GM12878 (cell line): ENCODE measurements at regions not wholly inside any gene's neighbourhood (a gene's known extent, or its start where the extent isn't known, plus 50 kb on each side); places are given as distances from the start of the nearest gene placed in this dataset.

Experiments
- ATAC-seq: fragments of 200-7000 bp; cut with Tn5 transposase; 3 replicates; pipeline ENCODE4 v1.9.1; 2020; ENCODE audit warnings: mild to moderate bottlenecking, moderate library complexity
- BruUV-seq: library from RNA; stranded (reverse); fragments of 400-500 nt; replicated peaks from 2 replicates; lab custom pipeline; 2021; lab: Mats Ljungman, UMichigan
- CTCF ChIA-PET: fragments of 300-600 bp; sonication (Branson Sonifier 250); formaldehyde crosslinking; extraction: SDS; loops from one replicate; lab custom pipeline; 2021; ENCODE audit warnings: inconsistent platforms; lab: Yijun Ruan, JAX
- POLR2A ChIA-PET: fragments of 350-600 bp; formaldehyde crosslinking; extraction: SDS; loops from one replicate; lab custom pipeline; 2021; ENCODE audit warnings: inconsistent platforms; lab: Charles Lee
- RAD21 ChIA-PET: fragments of 300-600 bp; sonication (Branson Sonifier 250); formaldehyde crosslinking; loops from one replicate; lab custom pipeline; 2023; ENCODE audit warnings: antibody characterized with exemption; ENCODE audit not compliant: unreplicated experiment; lab: Charles Lee
- SMC1A ChIA-PET: fragments of 300-600 bp; sonication (Branson Sonifier 250); formaldehyde crosslinking; loops from one replicate; lab custom pipeline; 2023; ENCODE audit not compliant: unreplicated experiment, uncharacterized antibody; lab: Charles Lee
- DNase-seq: peaks from one replicate; pipeline ENCODE4 v3.0.0-alpha.2; 2011; ENCODE audit warnings: low read depth, low spot score
- FAIRE-seq: peaks from 3 replicates; lab custom pipeline; 2011; peaks lifted over from hg19 to GRCh38; lab: Jason Lieb, UNC
- H2AFZ ChIP-seq: 2 replicates; pipeline ENCODE4 v1.6.0; 2011; ENCODE audit warnings: low read depth, low read length, control low read depth; ENCODE audit not compliant: control insufficient read depth
- H3K27ac ChIP-seq: 2 replicates; pipeline ENCODE4 v1.5.1; 2011; ENCODE audit warnings: control low read depth; ENCODE audit not compliant: control insufficient read depth, insufficient read depth
- H3K27me3 ChIP-seq, 2 experiments: replicated peaks in 1 of 2; 2 replicates each; pipeline versions ENCODE4 v1.6.0 to v1.6.1; 2011; ENCODE audit warnings: low read length in 1 of 2; ENCODE audit not compliant: control insufficient read depth in 2 of 2, insufficient read depth in 2 of 2
- H3K36me3 ChIP-seq, 2 experiments: 2 replicates each; pipeline ENCODE4 v1.5.1; 2011; ENCODE audit warnings: low read length in 1 of 2; ENCODE audit not compliant: control insufficient read depth in 2 of 2, insufficient read depth in 2 of 2
- H3K4me1 ChIP-seq: 2 replicates; pipeline ENCODE4 v1.6.1; 2011; ENCODE audit warnings: mild to moderate bottlenecking, low read length, moderate library complexity, mixed read lengths; ENCODE audit not compliant: control insufficient read depth, insufficient read depth
- H3K4me2 ChIP-seq: 2 replicates; pipeline ENCODE4 v1.6.0; 2011; ENCODE audit warnings: control low read depth; ENCODE audit not compliant: control insufficient read depth, insufficient read depth
- H3K4me3 ChIP-seq: fragments of 200-600 bp; sonication (generic); 2 replicates; pipeline ENCODE4 v1.5.1; 2016
- H3K79me2 ChIP-seq: 2 replicates; pipeline ENCODE4 v1.6.0; 2011; ENCODE audit warnings: low read length; ENCODE audit not compliant: control insufficient read depth, insufficient read depth
- H3K9ac ChIP-seq: 2 replicates; pipeline ENCODE4 v1.8.0; 2011; ENCODE audit warnings: low read length, control low read depth, mixed read lengths; ENCODE audit not compliant: control insufficient read depth, insufficient read depth
- H3K9me3 ChIP-seq: replicated peaks from 3 replicates; pipeline ENCODE4 v1.5.1; 2011; ENCODE audit warnings: mild to moderate bottlenecking, low read length; ENCODE audit not compliant: control insufficient read depth, insufficient read depth
- H4K20me1 ChIP-seq: 2 replicates; pipeline ENCODE4 v1.6.0; 2011; ENCODE audit not compliant: control insufficient read depth, insufficient read depth
- JUNB ChIP-seq: IDR thresholded peaks from 2 replicates; pipeline ENCODE4 v1.6.1; 2016; ENCODE audit warnings: antibody characterized with exemption, mild to moderate bottlenecking
- MEF2B ChIP-seq: fragments of 450-650 bp; IDR thresholded peaks from 2 replicates; pipeline ENCODE4 v1.6.1; 2018; ENCODE audit warnings: mild to moderate bottlenecking, moderate library complexity; ENCODE audit not compliant: partially characterized antibody, poor library complexity, severe bottlenecking
- RAD21 ChIP-seq: IDR thresholded peaks from 2 replicates; pipeline ENCODE4 v1.6.1; 2011; ENCODE audit warnings: mild to moderate bottlenecking, low read depth, low read length, moderate library complexity; ENCODE audit not compliant: insufficient read depth
- SUZ12 ChIP-seq: fragments of 200-600 bp; sonication (generic); IDR thresholded peaks from one replicate; pipeline ENCODE4 v1.6.1; 2018; ENCODE audit warnings: antibody characterized with exemption, mild to moderate bottlenecking; ENCODE audit not compliant: unreplicated experiment
- ZNF217 ChIP-seq: fragments of 450-650 bp; IDR thresholded peaks from 2 replicates; pipeline ENCODE4 v1.6.1; 2017; ENCODE audit warnings: antibody characterized with exemption, mild to moderate bottlenecking
- WGBS: methylation state at CpG from one replicate; pipeline ENCODE4 v1.1.6; 2016; ENCODE audit warnings: low lambda C conversion rate; ENCODE audit not compliant: insufficient replicate concordance, insufficient coverage; ENCODE audit errors: missing lambda C conversion rate; 5-methylcytosine and 5-hydroxymethylcytosine counted together
- in situ Hi-C: fragments of 300-500 bp; cut with MboI; formaldehyde crosslinking; loops from 9 replicates; pipeline ENCODE4 v1.14.3; 2018; ENCODE audit warnings: mixed read lengths
- intact Hi-C: fragments of 100-400 bp; cut with micrococcal nuclease; formaldehyde crosslinking; loops from one replicate; pipeline ENCODE4 v1.14.2; 2022; ENCODE audit not compliant: unreplicated experiment
- TF ChIP-seq, protein P1 (sequence below), 3 experiments: IDR thresholded peaks in 2 of 3; conservative IDR thresholded peaks in 1 of 3; 2 replicates each; pipeline ENCODE4 v1.5.1; 2011; ENCODE audit warnings: low read depth in 3 of 3, low read length in 3 of 3, mild to moderate bottlenecking in 3 of 3, control low read depth in 2 of 3, moderate library complexity in 2 of 3, inconsistent platforms in 1 of 3, mixed read lengths in 1 of 3; ENCODE audit not compliant: control insufficient read depth in 2 of 3, insufficient read depth in 1 of 3; ENCODE audit errors: extremely low read depth in 1 of 3

DNA sequence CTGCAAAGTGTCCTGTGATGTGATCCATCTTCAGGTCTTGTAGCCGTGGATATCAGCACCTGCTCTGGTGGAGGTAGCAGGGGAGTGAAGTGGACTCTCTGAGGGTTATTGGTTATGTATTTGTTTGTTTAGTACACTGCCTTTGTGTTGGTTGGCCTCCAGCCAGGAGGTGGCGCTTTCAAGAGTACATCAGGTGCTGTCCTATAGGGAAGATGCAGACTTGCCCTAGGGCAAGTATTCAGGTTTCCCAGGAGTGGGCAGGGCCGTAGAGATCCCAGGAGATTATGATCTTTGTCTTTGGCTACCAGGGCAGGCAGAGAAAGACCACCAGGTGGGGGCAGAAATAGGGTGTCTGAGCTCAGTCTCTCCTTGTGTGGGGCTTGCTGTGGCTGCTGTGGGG is 411.8 kb downstream of the SOX11 start:
- Histone ChIP-seq H3K36me3 (no peaks in the 10 kb centered on the region), H3K4me1 (no peaks in the 10 kb centered on the region), H2AFZ (no peak overlapping the region), H3K79me2 (no peaks in the 10 kb centered on the region), H4K20me1 (no peaks in the 10 kb centered on the region), H3K27ac (no peak overlapping the region), H3K9ac (no peak overlapping the region), H3K27me3 (no peaks in the 10 kb centered on the region), H3K4me3 (no peak overlapping the region), H3K9me3 (no peaks in the 10 kb centered on the region), H3K4me2 (no peak overlapping the region)
- ChIA-PET RAD21 (no interaction called here), POLR2A (no interaction called here), CTCF (interaction anchor here (0.9 to 1.8 kb wide), 3 partner anchors 38 to 251 kb away, joined by 3 to 5 read pairs (median 3); no protein-coding TSS in a partner anchor), SMC1A (interaction anchor here (1.3 to 2.5 kb wide), 3 partner anchors 11 to 252 kb away, joined by 3 to 8 read pairs (median 3); no protein-coding TSS in a partner anchor)
- ATAC-seq (peak; percentile 72), DNase-seq (no peak), FAIRE-seq (no peak)
- in situ Hi-C loops, result no loop called here
- TF ChIP-seq JUNB, result no peak
- TF ChIP-seq ZNF217, result no peak
- TF ChIP-seq, protein P1, sequence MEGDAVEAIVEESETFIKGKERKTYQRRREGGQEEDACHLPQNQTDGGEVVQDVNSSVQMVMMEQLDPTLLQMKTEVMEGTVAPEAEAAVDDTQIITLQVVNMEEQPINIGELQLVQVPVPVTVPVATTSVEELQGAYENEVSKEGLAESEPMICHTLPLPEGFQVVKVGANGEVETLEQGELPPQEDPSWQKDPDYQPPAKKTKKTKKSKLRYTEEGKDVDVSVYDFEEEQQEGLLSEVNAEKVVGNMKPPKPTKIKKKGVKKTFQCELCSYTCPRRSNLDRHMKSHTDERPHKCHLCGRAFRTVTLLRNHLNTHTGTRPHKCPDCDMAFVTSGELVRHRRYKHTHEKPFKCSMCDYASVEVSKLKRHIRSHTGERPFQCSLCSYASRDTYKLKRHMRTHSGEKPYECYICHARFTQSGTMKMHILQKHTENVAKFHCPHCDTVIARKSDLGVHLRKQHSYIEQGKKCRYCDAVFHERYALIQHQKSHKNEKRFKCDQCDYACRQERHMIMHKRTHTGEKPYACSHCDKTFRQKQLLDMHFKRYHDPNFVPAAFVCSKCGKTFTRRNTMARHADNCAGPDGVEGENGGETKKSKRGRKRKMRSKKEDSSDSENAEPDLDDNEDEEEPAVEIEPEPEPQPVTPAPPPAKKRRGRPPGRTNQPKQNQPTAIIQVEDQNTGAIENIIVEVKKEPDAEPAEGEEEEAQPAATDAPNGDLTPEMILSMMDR (IDR thresholded peaks at IDR 0.05 in 2 of 3, conservative IDR thresholded peaks at IDR 0.05 in 1 of 3; ENCODE audit: control insufficient read depth in 2 of 3, extremely low read depth in 1 of 3, insufficient read depth in 1 of 3, low read depth in 3 of 3, low read length in 3 of 3), result peak in 2 of 3 experiments; percentile 16 to 20; a peak in 1 of 6 replicates
- TF ChIP-seq RAD21, result peak; percentile 28; the same call in 1 of the 2 replicates
- TF ChIP-seq SUZ12, result no peak
- TF ChIP-seq MEF2B, result no peak
- BruUV-seq, result no TSS peak
- intact Hi-C loops, result loop anchor here (10.0 kb wide), 1 partner anchor 671 kb away; no protein-coding TSS in a partner anchor
- 13% methylated on average over 3 of the region's 3 CpGs for WGBS
